HL-60/S4 treated with retinoic acid at 250 ng/mL for 4 days and 3 days (cell line): ENCODE measurements at regions not wholly inside any gene's neighbourhood (a gene's known extent, or its start where the extent isn't known, plus 50 kb on each side); places are given as distances from the start of the nearest gene placed in this dataset.

ENCODE experiments used
- in situ Hi-C: fragments of 300-500 bp; cut with MboI; formaldehyde crosslinking; loops from 2 replicates; pipeline ENCODE4 v1.7.0; 2022; ENCODE audit warnings: low sequenced_read_pairs

- in situ Hi-C loops = no loop called here
These were observed 272.4 kb downstream of the CBLN1 start for GRCh38 chr16:49009204-49009603.

DNA sequence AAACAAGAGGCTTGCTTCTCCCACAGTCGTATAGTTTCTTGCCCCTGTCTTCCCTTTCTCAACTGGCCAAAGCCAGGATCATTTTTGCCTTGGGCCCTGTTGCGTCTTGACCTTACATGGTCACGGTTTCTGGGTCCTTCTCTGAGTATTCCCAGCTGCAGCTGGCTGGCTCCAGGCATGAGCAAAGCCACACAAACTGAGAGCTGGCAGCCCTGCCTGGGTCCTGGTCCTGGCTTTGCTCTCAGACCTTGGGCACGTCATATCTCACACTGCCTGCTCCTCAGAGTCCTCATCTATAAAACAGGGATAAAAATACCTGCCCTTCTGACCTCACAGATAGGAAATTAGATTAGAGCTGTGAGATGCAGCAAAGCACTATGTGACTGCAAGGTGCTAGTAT is 277.6 kb downstream of the CBLN1 start:
- in situ Hi-C loops = no loop called here

DNA sequence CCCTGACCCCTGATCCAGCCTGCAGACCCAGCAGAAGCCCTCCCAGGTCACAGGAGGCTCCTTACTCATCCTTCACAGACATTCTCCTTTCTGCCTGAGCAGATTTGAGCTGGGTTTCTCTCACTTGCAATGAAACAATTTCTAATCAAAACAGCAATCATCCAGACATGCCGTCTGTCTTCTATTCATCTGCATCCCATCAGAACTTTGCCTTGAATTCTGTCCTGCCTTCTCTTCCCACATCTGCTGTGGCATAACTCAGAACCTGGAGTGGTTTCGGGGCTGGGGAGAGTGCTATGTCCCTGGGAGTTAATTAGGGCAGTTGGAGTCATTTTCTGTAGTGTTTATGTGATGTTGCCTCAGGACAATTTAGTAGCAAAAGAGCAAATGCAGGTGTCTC is 278.6 kb downstream of the CBLN1 start:
- in situ Hi-C loops = no loop called here

DNA sequence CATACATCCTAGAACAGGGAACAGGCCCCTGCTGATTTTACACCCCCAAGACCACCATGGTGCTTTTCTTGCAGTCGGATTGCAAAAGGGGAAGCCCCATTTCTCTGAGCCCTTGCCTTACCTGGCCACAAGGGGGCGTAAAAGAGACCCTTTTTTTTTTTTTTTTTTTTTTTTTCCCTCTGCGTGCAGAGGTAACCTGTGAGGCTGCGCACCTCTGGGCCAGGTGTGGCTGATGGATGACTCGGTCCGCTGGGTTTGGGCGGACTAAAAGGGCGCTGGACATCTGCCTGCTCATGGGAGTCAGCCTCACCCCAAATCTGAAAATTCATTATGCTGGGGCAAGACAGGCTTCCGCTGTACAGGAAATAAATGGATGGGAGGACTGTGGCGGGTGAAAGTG is 281.0 kb downstream of the CBLN1 start:
- in situ Hi-C loops = no loop called here

DNA sequence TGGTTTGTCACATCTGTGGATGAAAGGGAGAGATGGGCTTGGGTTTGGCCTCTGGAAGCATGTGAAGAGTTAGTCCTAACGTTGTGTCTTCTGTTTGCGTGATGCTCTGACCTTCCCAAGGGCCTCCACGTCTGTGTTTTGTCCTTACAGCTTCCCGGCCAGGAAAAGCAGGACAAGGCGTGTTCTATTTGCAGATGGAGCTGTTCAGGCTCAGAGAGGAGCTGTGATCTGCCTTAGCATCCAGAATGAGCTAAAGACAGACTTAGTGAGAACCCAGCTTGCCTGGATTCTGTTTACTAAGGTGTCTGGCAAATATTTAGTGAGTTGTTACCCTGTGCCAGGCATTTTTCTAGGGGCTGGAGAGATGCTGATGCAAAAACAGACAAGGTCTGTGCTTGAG is 282.1 kb downstream of the CBLN1 start:
- in situ Hi-C loops = no loop called here

DNA sequence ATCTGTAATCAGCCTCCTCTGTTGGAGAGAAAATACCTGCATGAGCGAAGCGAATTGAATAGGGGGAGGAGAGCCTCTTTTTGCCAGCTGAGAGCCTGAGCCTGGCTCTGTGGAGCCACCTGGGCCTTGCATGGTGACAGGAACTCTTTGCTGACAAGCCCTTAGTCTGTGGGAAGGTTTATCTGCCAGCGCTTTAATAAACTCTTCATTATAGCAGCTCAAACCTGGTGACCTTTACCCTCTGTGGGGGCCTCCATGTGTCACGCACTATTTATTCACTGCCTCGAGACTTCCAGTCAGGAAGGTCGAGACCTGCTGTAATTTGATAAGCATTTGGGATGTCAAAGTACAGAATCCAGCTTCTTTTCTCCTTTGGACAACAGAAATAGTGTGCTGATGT is 282.6 kb downstream of the CBLN1 start:
- in situ Hi-C loops = no loop called here

GRCh38 chr16:48997946-48998345 is 283.7 kb downstream of the CBLN1 start:
- in situ Hi-C loops = no loop called here

- in situ Hi-C loops = no loop called here
These were observed 284.5 kb downstream of the CBLN1 start for GRCh38 chr16:48997081-48997615.

DNA sequence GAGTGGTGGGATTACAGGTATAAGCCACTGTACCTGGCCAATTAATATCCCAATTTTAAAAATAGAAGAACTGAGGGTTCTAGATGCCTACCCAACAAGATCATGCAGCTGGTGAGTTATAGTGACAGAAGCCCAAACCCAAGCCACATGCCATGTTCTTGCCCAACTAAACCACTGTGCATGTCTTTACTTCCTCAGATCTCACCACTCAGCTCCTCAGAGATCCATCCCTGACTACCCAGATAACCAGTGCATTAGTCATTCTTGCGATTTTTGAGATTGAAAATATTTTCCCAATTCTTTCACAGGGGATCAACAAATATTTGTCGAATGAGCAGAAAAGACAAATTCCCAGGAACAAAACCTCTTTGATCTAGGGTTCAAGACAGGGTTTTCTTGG is 303.1 kb downstream of the CBLN1 start:
- in situ Hi-C loops = no loop called here

GRCh38 chr16:48972236-48972635 is 309.4 kb downstream of the CBLN1 start:
- in situ Hi-C loops = no loop called here

DNA sequence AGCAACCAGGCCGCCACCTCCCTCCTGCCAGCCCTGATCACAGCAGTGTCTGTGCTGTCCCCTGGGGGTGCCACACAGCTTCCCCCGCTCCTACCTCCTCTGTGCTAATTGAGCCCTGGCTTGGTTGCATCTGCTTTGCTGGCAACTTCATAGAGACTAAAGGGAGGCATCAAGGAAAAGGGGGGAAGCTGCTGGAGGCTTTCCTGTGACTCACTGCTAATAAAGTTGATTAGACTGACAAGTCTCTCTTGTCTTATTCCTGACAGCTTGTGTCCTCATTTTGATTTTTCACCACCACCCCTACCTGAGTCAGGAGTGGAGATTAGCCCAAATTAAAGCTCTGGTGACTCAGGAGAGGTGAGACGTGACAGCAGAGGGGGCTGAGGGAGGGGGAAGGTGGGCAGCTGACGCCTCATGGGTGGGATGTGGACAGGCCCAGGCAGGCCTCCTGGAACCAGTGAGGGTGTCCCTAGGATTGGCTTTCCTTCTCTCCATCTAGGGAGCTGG is 310.0 kb downstream of the CBLN1 start:
- in situ Hi-C loops = no loop called here

DNA sequence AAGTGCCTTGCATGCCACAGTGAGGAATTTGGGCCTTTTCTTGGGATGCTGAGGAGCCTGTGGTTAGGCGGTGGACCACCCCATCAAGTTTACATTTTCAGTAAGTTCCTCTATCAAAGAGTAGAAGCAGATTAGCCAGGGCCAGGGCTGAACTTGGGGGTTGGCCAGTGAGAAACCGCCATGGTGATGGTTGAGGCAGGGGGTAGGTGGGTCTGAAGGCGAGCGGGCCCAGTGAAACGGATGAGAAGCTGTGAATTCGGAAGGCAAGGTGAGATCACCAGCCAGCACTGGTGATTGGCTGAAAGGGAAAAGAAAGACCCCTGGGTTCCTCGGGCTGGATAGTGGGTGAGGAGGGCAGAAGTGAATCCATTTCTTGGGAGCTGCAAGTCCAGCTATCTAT is 311.4 kb downstream of the CBLN1 start:
- in situ Hi-C loops = no loop called here

- in situ Hi-C loops = no loop called here
These were observed 312.0 kb downstream of the CBLN1 start for GRCh38 chr16:48969611-48970010.

- in situ Hi-C loops = no loop called here
These were observed 316.3 kb downstream of the CBLN1 start for GRCh38 chr16:48965386-48965785.

GRCh38 chr16:48963901-48964615 is 317.6 kb downstream of the CBLN1 start:
- in situ Hi-C loops = no loop called here

DNA sequence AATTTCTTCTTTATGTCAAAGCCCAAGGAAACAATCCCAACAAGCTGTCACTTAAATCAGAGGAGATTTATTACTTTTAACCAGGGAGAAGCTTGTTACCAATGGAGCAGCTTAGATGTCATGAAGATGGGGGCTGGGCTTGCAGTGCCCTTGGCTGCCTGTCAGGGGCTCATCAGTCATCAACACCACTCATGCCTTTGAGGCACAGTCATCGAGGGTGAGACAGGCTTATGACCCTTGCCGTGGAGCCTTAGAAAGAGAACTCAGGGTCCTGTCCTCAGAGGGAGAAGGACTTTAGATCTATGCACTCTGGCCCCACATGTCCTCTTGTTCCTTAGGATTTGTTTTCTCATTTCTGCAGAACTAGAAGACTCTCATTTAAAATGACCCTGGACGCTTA is 318.3 kb downstream of the CBLN1 start:
- in situ Hi-C loops = no loop called here

GRCh38 chr16:48961546-48961945 is 320.1 kb downstream of the CBLN1 start:
- in situ Hi-C loops = no loop called here

DNA sequence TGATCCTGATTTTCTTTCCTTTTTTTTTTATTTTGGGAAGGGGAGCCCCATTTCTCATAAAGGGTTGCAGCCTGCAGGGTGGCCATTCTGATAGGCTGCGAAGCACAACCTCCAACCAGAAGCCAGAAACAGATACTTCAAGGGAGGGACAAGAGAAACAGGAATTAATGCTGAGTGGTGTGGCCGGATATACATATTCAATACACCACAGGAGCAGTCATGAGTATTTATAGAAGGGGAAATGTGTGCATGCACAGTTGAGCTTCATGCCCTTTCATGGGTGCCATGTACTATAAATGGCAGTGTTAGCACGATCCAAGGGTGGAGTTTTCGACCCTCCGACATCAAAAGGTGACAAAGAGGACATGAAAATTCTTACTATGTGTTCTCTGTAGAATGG is 320.8 kb downstream of the CBLN1 start:
- in situ Hi-C loops = no loop called here

- in situ Hi-C loops = no loop called here
These were observed 321.9 kb downstream of the CBLN1 start for GRCh38 chr16:48959747-48960146.

DNA sequence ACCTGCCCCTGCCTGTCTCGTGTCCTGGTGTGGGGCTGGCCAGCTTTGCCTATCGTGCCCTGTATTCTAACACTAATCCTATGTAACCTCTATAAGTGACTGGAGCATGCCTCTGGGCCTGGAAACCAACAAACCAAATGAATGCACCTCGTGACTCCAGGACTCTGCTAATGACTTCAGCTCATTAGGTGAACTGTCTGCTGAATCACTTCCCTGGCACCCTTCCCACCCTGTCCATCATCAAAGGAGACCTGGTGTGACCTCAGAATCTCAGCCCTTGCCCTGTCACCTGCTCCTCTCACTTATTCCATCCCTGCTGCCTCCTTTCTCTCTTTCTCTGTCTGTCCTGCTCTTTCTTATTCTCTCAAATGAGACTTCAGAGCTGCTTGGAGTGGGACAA is 322.4 kb downstream of the CBLN1 start:
- in situ Hi-C loops = no loop called here

DNA sequence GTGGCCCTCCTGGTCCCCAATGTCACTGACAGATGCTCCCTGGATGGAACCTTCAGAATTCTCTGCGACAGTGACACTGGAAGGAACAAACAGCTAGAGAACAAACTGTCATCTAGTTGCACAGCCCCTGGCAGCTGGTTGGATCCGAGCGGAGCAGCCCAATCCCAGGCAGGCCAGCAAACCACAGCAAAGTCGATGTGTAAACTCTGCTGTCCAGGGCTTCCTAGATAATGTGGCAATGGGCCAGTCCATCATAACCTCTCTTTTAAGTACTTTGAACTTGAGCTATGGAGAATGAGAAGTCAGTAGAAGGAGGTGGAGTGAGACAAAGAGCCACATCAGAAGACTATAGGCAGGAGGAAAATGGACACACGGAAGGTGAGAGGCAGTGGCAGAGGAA is 323.0 kb downstream of the CBLN1 start:
- in situ Hi-C loops = no loop called here

GRCh38 chr16:48956620-48957019 is 325.0 kb downstream of the CBLN1 start:
- in situ Hi-C loops = no loop called here

GRCh38 chr16:48955837-48956236 is 325.8 kb downstream of the CBLN1 start:
- in situ Hi-C loops = no loop called here
